GM10266 (cell line): ENCODE measurements at regions not wholly inside any gene's neighbourhood (a gene's known extent, or its start where the extent isn't known, plus 50 kb on each side); places are given as distances from the start of the nearest gene placed in this dataset.
"Not testable (repeated sequence)": the region's sequence is repeated elsewhere in the genome, so short reads cannot be mapped to it uniquely, and the experiment has no call there.

Experiments
- DNase-seq: peaks from one replicate; pipeline ENCODE4 v3.0.0; 2012; ENCODE audit errors: extremely low spot score
- TF ChIP-seq, protein P1 (sequence below): IDR thresholded peaks from 2 replicates; pipeline ENCODE4 v1.5.1; 2012; ENCODE audit warnings: mild to moderate bottlenecking, low read depth; ENCODE audit not compliant: control insufficient read depth, insufficient read depth; ENCODE audit errors: missing control alignments

DNA sequence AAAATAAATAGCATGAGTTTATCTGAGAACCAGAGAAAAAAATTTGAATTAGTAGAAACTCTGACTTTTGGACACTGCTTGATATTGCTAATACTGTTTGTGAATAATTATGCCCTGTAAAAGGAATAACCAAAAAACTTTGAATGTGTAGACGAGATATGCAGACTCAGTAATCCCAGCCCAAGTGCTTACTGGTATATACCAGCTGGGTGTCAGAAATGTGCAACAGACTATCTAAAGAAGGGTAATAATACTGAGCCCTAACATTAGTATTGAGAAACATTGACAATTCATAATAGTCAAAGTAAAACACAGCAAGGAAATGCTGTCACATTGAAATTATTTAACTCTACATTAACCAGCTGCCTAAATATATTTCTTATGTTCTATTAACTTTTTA, 60.5 kb upstream of the ZC3H15 start:
- TF ChIP-seq, protein P1, sequence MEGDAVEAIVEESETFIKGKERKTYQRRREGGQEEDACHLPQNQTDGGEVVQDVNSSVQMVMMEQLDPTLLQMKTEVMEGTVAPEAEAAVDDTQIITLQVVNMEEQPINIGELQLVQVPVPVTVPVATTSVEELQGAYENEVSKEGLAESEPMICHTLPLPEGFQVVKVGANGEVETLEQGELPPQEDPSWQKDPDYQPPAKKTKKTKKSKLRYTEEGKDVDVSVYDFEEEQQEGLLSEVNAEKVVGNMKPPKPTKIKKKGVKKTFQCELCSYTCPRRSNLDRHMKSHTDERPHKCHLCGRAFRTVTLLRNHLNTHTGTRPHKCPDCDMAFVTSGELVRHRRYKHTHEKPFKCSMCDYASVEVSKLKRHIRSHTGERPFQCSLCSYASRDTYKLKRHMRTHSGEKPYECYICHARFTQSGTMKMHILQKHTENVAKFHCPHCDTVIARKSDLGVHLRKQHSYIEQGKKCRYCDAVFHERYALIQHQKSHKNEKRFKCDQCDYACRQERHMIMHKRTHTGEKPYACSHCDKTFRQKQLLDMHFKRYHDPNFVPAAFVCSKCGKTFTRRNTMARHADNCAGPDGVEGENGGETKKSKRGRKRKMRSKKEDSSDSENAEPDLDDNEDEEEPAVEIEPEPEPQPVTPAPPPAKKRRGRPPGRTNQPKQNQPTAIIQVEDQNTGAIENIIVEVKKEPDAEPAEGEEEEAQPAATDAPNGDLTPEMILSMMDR, result no peak
- no peak for DNase-seq

DNA sequence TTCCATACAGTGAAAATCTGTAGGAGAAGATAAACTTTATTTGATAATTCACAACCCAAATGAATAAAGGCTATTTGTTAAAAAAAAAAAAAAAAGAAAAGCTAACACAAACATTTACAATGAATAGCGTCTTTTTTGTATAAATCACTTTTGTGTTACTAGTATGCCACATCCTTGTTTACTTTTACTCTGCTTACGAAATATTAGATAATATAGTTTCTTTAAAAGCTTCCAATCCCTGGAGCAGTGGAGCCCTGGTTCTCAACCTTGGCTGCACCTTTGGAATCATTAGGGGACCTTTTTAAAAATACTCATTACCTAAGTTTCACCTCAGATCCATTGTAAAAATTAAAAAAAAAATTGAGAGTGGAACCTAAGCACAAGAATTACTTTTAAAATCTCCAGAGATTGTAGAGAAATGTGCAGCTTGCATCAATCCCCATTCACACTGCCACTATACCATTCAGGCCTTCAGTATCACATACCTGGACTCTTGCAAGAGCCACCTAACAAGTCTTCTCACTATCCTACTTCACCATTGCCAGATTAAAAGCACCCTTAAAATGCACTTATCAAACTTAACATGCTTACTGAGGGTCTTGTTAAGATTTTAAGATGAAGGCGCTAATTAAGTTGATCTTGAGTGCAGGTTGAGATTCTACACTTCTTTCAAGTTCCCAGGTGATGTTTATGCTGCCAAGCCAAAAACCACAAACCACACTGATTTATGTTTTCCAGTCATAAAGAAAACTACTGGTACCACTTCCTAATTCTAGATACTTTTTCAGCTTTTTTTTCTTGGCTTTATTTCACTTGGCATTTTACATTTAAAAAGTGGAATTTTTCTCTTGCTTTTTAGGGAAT, 59.7 kb upstream of the ZC3H15 start:
- no peak for DNase-seq
- TF ChIP-seq, protein P1, result no peak

DNA sequence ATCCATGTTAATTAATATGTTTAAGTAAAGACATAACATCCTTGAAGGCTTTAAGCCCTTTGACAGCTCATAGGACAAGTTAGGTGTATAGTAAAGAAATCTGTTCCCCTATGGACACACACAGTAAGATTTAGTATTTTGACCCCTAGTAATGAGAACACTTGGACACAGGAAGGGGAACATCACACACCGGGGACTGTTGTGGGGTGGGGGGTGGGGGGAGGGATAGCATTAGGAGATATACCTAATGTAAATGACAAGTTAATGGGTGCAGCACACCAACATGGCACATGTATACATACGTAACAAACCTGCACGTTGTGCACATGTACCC, 59.1 kb upstream of the ZC3H15 start:
- DNase-seq, result not testable (repeated sequence)

DNA sequence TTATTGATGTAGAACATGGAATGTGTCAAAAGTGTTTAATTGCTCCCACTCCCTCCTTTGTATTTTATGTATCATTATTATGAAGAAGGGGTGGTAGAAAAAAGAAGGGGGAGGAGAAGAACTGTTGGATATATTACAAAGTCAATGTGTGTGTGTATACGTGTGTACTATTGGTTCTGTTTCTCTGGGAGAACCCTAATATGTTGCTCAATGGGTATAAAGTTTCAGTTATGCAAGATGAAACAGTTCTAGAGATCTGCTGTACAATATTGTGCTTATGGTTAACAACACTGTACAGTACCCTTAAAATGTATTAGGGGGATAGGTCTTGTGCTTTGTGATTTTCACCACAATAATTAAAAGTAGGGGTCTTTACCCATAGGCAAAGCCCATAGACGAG, 58.1 kb upstream of the ZC3H15 start:
- TF ChIP-seq, protein P1, result no peak
- DNase-seq, result no peak

DNA sequence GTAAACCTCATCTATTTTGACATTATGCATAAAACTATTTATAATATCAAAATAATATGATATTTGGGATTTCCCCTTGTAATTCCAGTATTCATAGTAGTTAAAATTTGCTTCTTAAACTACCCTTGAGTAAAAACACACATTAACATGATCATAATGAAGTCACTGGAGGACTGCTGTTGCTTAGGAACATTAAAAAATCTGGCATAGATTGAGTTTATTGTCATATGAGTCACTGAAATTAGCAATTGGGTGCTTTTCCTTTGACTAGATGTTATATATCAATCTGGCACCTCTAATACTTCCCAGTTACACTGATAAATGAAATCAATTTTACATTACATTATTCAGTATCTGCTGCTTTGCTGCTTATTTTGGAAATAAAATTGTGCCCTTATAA, 57.0 kb upstream of the ZC3H15 start:
- no peak for DNase-seq
- TF ChIP-seq, protein P1, result no peak

DNA sequence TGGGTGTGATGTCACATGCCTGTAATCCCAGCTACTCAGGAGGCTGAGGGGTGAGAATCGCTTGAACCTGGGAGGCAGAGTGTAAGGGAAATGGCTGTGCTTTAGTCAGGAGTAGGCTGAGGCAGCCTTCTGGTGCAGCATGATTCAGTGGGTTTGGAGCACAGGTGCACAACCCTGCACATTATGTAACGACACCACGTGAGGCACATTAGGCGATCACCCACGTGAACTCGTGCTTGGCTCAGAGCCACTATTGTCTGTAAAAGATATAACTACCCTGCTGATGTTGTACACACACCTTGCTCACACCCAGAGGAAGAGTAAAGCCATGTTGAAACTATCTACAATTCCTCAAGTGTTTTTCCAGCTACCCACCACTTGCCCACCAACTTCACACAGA, 54.8 kb upstream of the ZC3H15 start:
- TF ChIP-seq, protein P1, result no peak
- no peak for DNase-seq

DNA sequence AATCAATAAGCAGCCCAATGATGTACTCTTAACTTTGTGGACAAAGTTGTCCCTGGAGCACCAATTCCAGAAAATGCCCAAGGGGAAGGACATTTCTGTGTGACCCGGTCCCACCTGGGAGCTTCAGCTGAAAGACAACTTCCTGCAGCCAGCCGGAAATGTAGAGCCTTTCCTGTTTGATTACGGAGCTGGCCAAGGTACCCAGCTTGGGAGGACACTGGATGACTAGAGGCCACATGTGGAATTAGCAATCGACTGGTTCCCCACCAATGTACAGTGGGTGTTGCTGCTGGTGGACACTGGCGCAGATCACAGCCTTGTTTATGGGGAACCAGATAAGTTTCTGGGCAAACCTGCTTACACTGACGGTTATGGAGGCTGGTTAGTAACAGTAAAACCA, 53.0 kb upstream of the ZC3H15 start:
- DNase-seq, result no peak
- TF ChIP-seq, protein P1, result no peak

DNA sequence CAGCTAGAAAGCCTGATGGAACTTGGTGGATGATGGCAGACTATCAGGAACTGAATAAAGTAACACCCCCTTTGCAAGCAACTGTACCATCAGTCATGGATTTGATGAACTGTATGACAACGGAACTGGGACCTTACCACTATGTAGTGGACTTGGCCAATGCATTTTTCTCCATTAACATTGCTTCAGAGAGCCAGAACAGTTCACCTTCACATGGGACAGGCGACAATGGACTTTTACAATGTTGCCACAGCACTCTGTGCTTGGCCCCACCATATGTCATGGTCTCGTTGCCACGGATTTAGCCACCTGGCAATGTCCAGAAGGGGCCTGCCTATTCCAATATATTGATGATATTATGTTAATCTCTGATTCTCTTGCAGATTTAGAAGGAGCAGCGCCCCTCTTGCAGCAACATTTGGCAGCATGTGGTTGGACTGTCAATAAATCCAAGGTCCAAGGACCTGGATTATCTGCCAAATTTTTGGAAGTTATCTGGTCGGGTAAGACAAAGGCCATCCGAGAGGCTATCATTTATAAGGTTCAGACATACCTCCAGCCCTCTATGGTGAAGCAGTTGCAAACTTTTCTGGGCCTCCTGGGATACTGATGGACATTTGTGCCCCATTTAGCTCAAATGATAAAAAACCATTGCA, 52.2 kb upstream of the ZC3H15 start:
- no peak for DNase-seq
- TF ChIP-seq, protein P1, result no peak
